CD4-positive, alpha-beta T cell (primary cell): ENCODE measurements at regions not wholly inside any gene's neighbourhood (a gene's known extent, or its start where the extent isn't known, plus 50 kb on each side); places are given as distances from the start of the nearest gene placed in this dataset.

ENCODE experiments used
- ATAC-seq: fragments of 200-7000 bp; cut with Tn5 transposase; one replicate; pipeline ENCODE4 v1.10.0; 2022; ENCODE audit warnings: mild to moderate bottlenecking; ENCODE audit not compliant: poor library complexity
- CTCF ChIA-PET: fragments of 350-600 bp; sonication (Branson Sonifier 250); formaldehyde crosslinking; loops from one replicate; lab custom pipeline; 2021; ENCODE audit warnings: antibody characterized with exemption, inconsistent platforms; lab: Charles Lee
- POLR2A ChIA-PET: fragments of 350-600 bp; sonication (Branson Sonifier 250); formaldehyde crosslinking; loops from one replicate; lab custom pipeline; 2021; ENCODE audit warnings: antibody characterized with exemption, inconsistent platforms; lab: Charles Lee
- DNase-seq, 14 experiments: peaks; one replicate each; pipeline ENCODE4 v3.0.0-alpha.2; 2013 to 2020; ENCODE audit warnings: mixed read lengths in 2 of 14
- H3K27ac ChIP-seq, 2 donors: one replicate each; pipeline versions ENCODE4 v1.5.1 to v1.7.0; 2013; ENCODE audit warnings: low read length in 2 of 2, low read depth in 1 of 2, mild to moderate bottlenecking in 1 of 2
- H3K27me3 ChIP-seq, 2 experiments: 1 replicate in 1 of 2; 2 replicates in 1 of 2; pipeline versions ENCODE4 v1.6.1 to v1.7.0; 2013; ENCODE audit warnings: low read length in 2 of 2, control low read depth in 1 of 2, mild to moderate bottlenecking in 1 of 2, moderate library complexity in 1 of 2; ENCODE audit not compliant: insufficient read depth in 2 of 2, control insufficient read depth in 1 of 2
- H3K36me3 ChIP-seq: one replicate; pipeline ENCODE4 v1.6.1; 2013; ENCODE audit warnings: low read length, control low read depth; ENCODE audit not compliant: insufficient read depth
- H3K4me1 ChIP-seq: one replicate; pipeline ENCODE4 v1.6.1; 2013; ENCODE audit warnings: low read length, control low read depth; ENCODE audit not compliant: insufficient read depth
- H3K4me3 ChIP-seq: one replicate; pipeline ENCODE4 v1.5.1; 2013; ENCODE audit warnings: mild to moderate bottlenecking, low read length, moderate library complexity
- H3K9me3 ChIP-seq, 2 experiments: 1 replicate in 1 of 2; 2 replicates in 1 of 2; pipeline versions ENCODE4 v1.6.1 to v1.7.0; 2013; ENCODE audit warnings: low read length in 2 of 2, mild to moderate bottlenecking in 2 of 2, control low read depth in 1 of 2, moderate library complexity in 1 of 2; ENCODE audit not compliant: control insufficient read depth in 1 of 2, insufficient read depth in 1 of 2
- H3K27ac Mint-ChIP-seq: one replicate; pipeline ENCODE4 v1.8.0; 2020; ENCODE audit warnings: mixed read lengths
- H3K27me3 Mint-ChIP-seq: one replicate; pipeline ENCODE4 v1.8.0; 2021; ENCODE audit warnings: mixed read lengths
- H3K36me3 Mint-ChIP-seq: one replicate; pipeline ENCODE4 v1.8.0; 2021; ENCODE audit warnings: low read depth, mixed read lengths
- H3K4me1 Mint-ChIP-seq: one replicate; pipeline ENCODE4 v1.8.0; 2021; ENCODE audit warnings: low read depth, mixed read lengths
- H3K4me3 Mint-ChIP-seq: one replicate; pipeline ENCODE4 v1.8.0; 2020; ENCODE audit warnings: mild to moderate bottlenecking, mixed read lengths
- H3K9me3 Mint-ChIP-seq: one replicate; pipeline ENCODE4 v1.8.0; 2020; ENCODE audit warnings: mixed read lengths
- intact Hi-C, 2 experiments: fragments of 100-400 bp; cut with DNase I in 1 of 2; cut with micrococcal nuclease in 1 of 2; formaldehyde crosslinking; loops; one replicate each; pipeline versions ENCODE4 v1.15.1 to v1.9.0; 2023 to 2025; cut with DNase I, micrococcal nuclease
- TF ChIP-seq, protein P1 (sequence below): fragments of 200-600 bp; IDR thresholded peaks from one replicate; pipeline ENCODE4 v1.8.0; 2022; ENCODE audit warnings: antibody characterized with exemption, mild to moderate bottlenecking

DNA sequence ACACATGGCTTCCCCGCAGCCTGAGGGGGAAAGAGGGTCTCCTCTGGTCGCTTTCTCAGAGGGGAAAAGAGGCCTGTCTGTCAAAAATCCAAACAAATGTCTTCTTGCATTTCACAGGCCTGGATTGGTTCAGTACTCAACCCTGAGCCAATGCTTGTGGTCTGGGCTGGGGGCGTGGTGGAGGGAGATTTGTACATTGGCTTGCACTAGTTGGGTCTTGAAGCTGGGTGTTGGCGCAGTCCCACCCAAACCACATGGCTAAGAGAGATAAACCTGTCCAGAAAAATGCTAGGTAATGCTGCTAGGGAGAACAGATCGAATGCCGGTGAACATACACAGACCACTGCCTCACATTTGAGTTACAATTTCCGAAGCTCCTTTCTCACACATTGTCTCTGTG is 461.6 kb downstream of the MED13L start:
- Mint-ChIP-seq H3K27ac (no peak overlapping the region), H3K4me3 (no peak overlapping the region), H3K36me3 (no peaks in the 10 kb centered on the region), H3K9me3 (peaks cover 6% of the 10 kb centered on the region), H3K27me3 (peaks cover 30% of the 10 kb centered on the region), H3K4me1 (no peaks in the 10 kb centered on the region)
- H3K36me3 ChIP-seq = no peaks in the 10 kb centered on the region
- ChIA-PET POLR2A (no interaction called here), CTCF (no interaction called here)
- no peaks in the 10 kb centered on the region for H3K4me1 ChIP-seq
- peaks cover 0 to 7% of the 10 kb centered on the region in 2 experiments for H3K27me3 ChIP-seq
- no peak overlapping the region for H3K4me3 ChIP-seq
- no peak for DNase-seq
- TF ChIP-seq, protein P1, sequence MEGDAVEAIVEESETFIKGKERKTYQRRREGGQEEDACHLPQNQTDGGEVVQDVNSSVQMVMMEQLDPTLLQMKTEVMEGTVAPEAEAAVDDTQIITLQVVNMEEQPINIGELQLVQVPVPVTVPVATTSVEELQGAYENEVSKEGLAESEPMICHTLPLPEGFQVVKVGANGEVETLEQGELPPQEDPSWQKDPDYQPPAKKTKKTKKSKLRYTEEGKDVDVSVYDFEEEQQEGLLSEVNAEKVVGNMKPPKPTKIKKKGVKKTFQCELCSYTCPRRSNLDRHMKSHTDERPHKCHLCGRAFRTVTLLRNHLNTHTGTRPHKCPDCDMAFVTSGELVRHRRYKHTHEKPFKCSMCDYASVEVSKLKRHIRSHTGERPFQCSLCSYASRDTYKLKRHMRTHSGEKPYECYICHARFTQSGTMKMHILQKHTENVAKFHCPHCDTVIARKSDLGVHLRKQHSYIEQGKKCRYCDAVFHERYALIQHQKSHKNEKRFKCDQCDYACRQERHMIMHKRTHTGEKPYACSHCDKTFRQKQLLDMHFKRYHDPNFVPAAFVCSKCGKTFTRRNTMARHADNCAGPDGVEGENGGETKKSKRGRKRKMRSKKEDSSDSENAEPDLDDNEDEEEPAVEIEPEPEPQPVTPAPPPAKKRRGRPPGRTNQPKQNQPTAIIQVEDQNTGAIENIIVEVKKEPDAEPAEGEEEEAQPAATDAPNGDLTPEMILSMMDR = no peak
- H3K9me3 ChIP-seq = peaks cover 0 to 12% of the 10 kb centered on the region in 2 experiments
- intact Hi-C loops = no loop called here
- no peak for ATAC-seq
- no peak overlapping the region for H3K27ac ChIP-seq

DNA sequence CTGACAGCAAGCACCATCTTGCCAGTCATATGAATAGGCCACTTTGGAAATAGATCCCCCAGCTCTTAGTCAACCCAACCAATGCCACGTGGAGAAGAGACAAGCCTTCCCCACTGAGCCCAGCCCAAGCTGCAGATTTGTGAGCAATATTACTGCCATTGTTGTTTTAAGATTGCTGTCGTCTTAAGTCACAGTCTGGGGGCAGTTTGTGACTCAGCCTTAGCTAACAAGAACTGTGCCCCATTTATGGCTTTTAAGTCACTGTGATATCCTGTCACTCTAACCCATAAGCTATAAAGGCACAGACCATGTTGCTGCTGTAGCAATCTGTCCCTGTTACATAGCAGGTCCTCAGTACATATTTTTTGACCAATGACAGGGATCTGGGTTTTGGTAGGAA is 464.2 kb downstream of the MED13L start:
- TF ChIP-seq, protein P1 = no peak
- CTCF ChIA-PET = no interaction called here
- intact Hi-C loops = no loop called here
- POLR2A ChIA-PET = no interaction called here
- H3K27me3 ChIP-seq = peaks cover 0 to 7% of the 10 kb centered on the region in 2 experiments
- H3K4me1 Mint-ChIP-seq = no peaks in the 10 kb centered on the region
- H3K36me3 Mint-ChIP-seq = no peaks in the 10 kb centered on the region
- H3K27me3 Mint-ChIP-seq = peaks cover 34% of the 10 kb centered on the region
- H3K4me1 ChIP-seq = no peaks in the 10 kb centered on the region
- H3K27ac Mint-ChIP-seq = no peak overlapping the region
- peaks cover 0 to 17% of the 10 kb centered on the region in 2 experiments for H3K9me3 ChIP-seq
- H3K27ac ChIP-seq = no peak overlapping the region
- no peak overlapping the region for H3K4me3 ChIP-seq
- no peak for ATAC-seq
- no peak for DNase-seq
- peaks cover 8% of the 10 kb centered on the region for H3K9me3 Mint-ChIP-seq
- H3K4me3 Mint-ChIP-seq = no peak overlapping the region
- H3K36me3 ChIP-seq = no peaks in the 10 kb centered on the region

DNA sequence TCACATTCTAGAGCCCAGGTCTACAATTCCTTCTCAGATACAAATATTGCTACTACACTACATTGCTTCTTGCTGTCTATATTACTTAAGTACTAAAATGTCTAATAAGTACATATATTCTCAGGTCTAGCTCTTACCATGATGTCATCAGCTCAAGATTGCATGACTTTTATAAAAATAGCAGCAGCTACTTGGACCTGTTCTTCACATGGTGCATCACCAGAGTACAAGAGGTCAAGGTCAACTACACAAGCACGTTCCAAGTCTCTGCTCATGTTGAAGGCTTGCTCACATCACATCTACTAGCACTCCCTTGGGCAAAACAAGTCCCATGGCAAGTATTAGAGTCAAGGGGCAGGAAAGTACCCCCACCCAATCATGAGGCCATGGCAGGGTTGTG is 465.6 kb downstream of the MED13L start:
- Mint-ChIP-seq H3K4me3 (no peak overlapping the region), H3K4me1 (no peaks in the 10 kb centered on the region), H3K27ac (no peak overlapping the region), H3K9me3 (peaks cover 8% of the 10 kb centered on the region), H3K27me3 (peaks cover 29% of the 10 kb centered on the region), H3K36me3 (no peaks in the 10 kb centered on the region)
- ChIA-PET CTCF (no interaction called here), POLR2A (no interaction called here)
- intact Hi-C loops = no loop called here
- Histone ChIP-seq H3K27me3 (peaks cover 0 to 7% of the 10 kb centered on the region in 2 experiments), H3K9me3 (peaks cover 0 to 17% of the 10 kb centered on the region in 2 experiments), H3K36me3 (no peaks in the 10 kb centered on the region), H3K27ac (no peak overlapping the region), H3K4me1 (no peaks in the 10 kb centered on the region), H3K4me3 (no peak overlapping the region)
- TF ChIP-seq, protein P1 = no peak
- DNase-seq (no peak), ATAC-seq (no peak)
